ENCODE measurements at regions not wholly inside any gene's neighbourhood (a gene's known extent, or its start where the extent isn't known, plus 50 kb on each side); places are given as distances from the start of the nearest gene placed in this dataset.

- TF ChIP-seq EZH2 (optimal IDR thresholded peaks at IDR 0.05; ENCODE audit: low read depth, low read length): no peak
- TF ChIP-seq EZH2phosphoT487 (IDR thresholded peaks at IDR 0.05; ENCODE audit: low read length): no peak
- no peak for TF ChIP-seq CTCF (IDR thresholded peaks at IDR 0.05; ENCODE audit: low read length)
- Histone ChIP-seq H3F3A (ENCODE audit: insufficient read depth, low read length) (no peaks in the 10 kb centered on the region), H3K27ac (ENCODE audit: low read length) (no peak overlapping the region), H3K4me2 (ENCODE audit: low read depth, low read length) (no peak overlapping the region), H3K27me3 (replicated peaks; ENCODE audit: insufficient read depth, low read length) (no peaks in the 10 kb centered on the region), H3K4me1 (ENCODE audit: low read length) (no peaks in the 10 kb centered on the region), H3K79me2 (ENCODE audit: low read length) (no peaks in the 10 kb centered on the region), H3K9me3 (replicated peaks; ENCODE audit: insufficient read depth, low read length) (no peaks in the 10 kb centered on the region), H3K9ac (ENCODE audit: low read length) (no peak overlapping the region), H2AFZ (ENCODE audit: low read length) (no peak overlapping the region), H3K36me3 (replicated peaks; ENCODE audit: insufficient read depth, low read length) (no peaks in the 10 kb centered on the region), H3K4me3 (ENCODE audit: low read length) (no peak overlapping the region), H3K9me2 (replicated peaks; ENCODE audit: insufficient read depth, low read length) (no peaks in the 10 kb centered on the region), H4K20me1 (ENCODE audit: insufficient read depth, low read length) (no peaks in the 10 kb centered on the region)
- DNase-seq: no peak
Observed at GRCh38 chr6:50922579-50923525, 104.2 kb downstream of the TFAP2B start.

GRCh38 chr6:50924758-50925157 lies 106.1 kb downstream of the TFAP2B start:
- H3K4me1 ChIP-seq (ENCODE audit: low read length): no peaks in the 10 kb centered on the region
- no peak overlapping the region for H3K4me3 ChIP-seq (ENCODE audit: low read length)
- H3K79me2 ChIP-seq (ENCODE audit: low read length): no peaks in the 10 kb centered on the region
- H3K36me3 ChIP-seq (replicated peaks; ENCODE audit: insufficient read depth, low read length): no peaks in the 10 kb centered on the region
- no peaks in the 10 kb centered on the region for H3F3A ChIP-seq (ENCODE audit: insufficient read depth, low read length)
- H3K27ac ChIP-seq (ENCODE audit: low read length): no peak overlapping the region
- H3K9me2 ChIP-seq (replicated peaks; ENCODE audit: insufficient read depth, low read length): no peaks in the 10 kb centered on the region
- H2AFZ ChIP-seq (ENCODE audit: low read length): no peak overlapping the region
- no peaks in the 10 kb centered on the region for H4K20me1 ChIP-seq (ENCODE audit: insufficient read depth, low read length)
- TF ChIP-seq EZH2 (optimal IDR thresholded peaks at IDR 0.05; ENCODE audit: low read depth, low read length) (no peak), CTCF (IDR thresholded peaks at IDR 0.05; ENCODE audit: low read length) (no peak), EZH2phosphoT487 (IDR thresholded peaks at IDR 0.05; ENCODE audit: low read length) (no peak)
- no peak overlapping the region for H3K9ac ChIP-seq (ENCODE audit: low read length)
- DNase-seq: no peak
- H3K9me3 ChIP-seq (replicated peaks; ENCODE audit: insufficient read depth, low read length): no peaks in the 10 kb centered on the region
- H3K27me3 ChIP-seq (replicated peaks; ENCODE audit: insufficient read depth, low read length): no peaks in the 10 kb centered on the region
- H3K4me2 ChIP-seq (ENCODE audit: low read depth, low read length): no peak overlapping the region

- Histone ChIP-seq H3K4me3 (ENCODE audit: low read length) (no peak overlapping the region), H3K9me3 (replicated peaks; ENCODE audit: insufficient read depth, low read length) (no peaks in the 10 kb centered on the region), H3K4me2 (ENCODE audit: low read depth, low read length) (no peak overlapping the region), H3K27ac (ENCODE audit: low read length) (no peak overlapping the region), H3K27me3 (replicated peaks; ENCODE audit: insufficient read depth, low read length) (no peaks in the 10 kb centered on the region), H2AFZ (ENCODE audit: low read length) (no peak overlapping the region), H3K9me2 (replicated peaks; ENCODE audit: insufficient read depth, low read length) (no peaks in the 10 kb centered on the region), H3K79me2 (ENCODE audit: low read length) (no peaks in the 10 kb centered on the region), H4K20me1 (ENCODE audit: insufficient read depth, low read length) (no peaks in the 10 kb centered on the region), H3F3A (ENCODE audit: insufficient read depth, low read length) (no peaks in the 10 kb centered on the region), H3K36me3 (replicated peaks; ENCODE audit: insufficient read depth, low read length) (no peaks in the 10 kb centered on the region), H3K4me1 (ENCODE audit: low read length) (no peaks in the 10 kb centered on the region), H3K9ac (ENCODE audit: low read length) (no peak overlapping the region)
- TF ChIP-seq EZH2phosphoT487 (IDR thresholded peaks at IDR 0.05; ENCODE audit: low read length): no peak
- no peak for TF ChIP-seq EZH2 (optimal IDR thresholded peaks at IDR 0.05; ENCODE audit: low read depth, low read length)
- no peak for TF ChIP-seq CTCF (IDR thresholded peaks at IDR 0.05; ENCODE audit: low read length)
- DNase-seq: no peak
Observed at GRCh38 chr6:50925548-50925947, 106.9 kb downstream of the TFAP2B start.
